Stimulated activated CD4-positive, alpha-beta T cell treated with anti-CD3 and anti-CD28 coated beads, Interleukin-12 subunit alpha, Interleukin-12 subunit beta, amount 100 ng/mL, for 24 hours (primary cell): ENCODE measurements at regions not wholly inside any gene's neighbourhood (a gene's known extent, or its start where the extent isn't known, plus 50 kb on each side); places are given as distances from the start of the nearest gene placed in this dataset.
"Not testable (repeated sequence)": the region's sequence is repeated elsewhere in the genome, so short reads cannot be mapped to it uniquely, and the experiment has no call there.

Experiments
- DNase-seq, 2 experiments: peaks; one replicate each; pipeline ENCODE4 v3.0.0-alpha.2; 2020; ENCODE audit warnings: low read depth in 2 of 2

GRCh38 chr5:116961021-116961420 is 386.4 kb upstream of the SEMA6A start:
- no peak for DNase-seq

GRCh38 chr5:116959843-116960242 is 385.2 kb upstream of the SEMA6A start:
- DNase-seq: no peak

- DNase-seq: no peak
These were observed 378.8 kb upstream of the SEMA6A start for GRCh38 chr5:116953251-116953930.

GRCh38 chr5:116951219-116951618 is 376.6 kb upstream of the SEMA6A start:
- no peak for DNase-seq

- DNase-seq: peak; percentile 4 to 61
These were observed 373.3 kb upstream of the SEMA6A start for GRCh38 chr5:116947691-116948528.

- DNase-seq: not testable (repeated sequence)
These were observed 371.2 kb upstream of the SEMA6A start for GRCh38 chr5:116945613-116946382.

GRCh38 chr5:116944183-116944582 is 369.6 kb upstream of the SEMA6A start:
- no peak for DNase-seq

- no peak for DNase-seq
These were observed 368.0 kb upstream of the SEMA6A start for GRCh38 chr5:116942622-116943021.

GRCh38 chr5:116939641-116940040 is 365.0 kb upstream of the SEMA6A start:
- DNase-seq: no peak

- DNase-seq: no peak
These were observed 363.9 kb upstream of the SEMA6A start for GRCh38 chr5:116938488-116938887.

GRCh38 chr5:116935561-116936162 is 361.0 kb upstream of the SEMA6A start:
- DNase-seq: no peak

GRCh38 chr5:116930616-116931015 is 356.0 kb upstream of the SEMA6A start:
- DNase-seq: no peak

GRCh38 chr5:116923344-116923743 is 348.7 kb upstream of the SEMA6A start:
- DNase-seq: no peak

- no peak for DNase-seq
These were observed 347.9 kb upstream of the SEMA6A start for GRCh38 chr5:116922532-116922931.

- DNase-seq: no peak
These were observed 340.4 kb upstream of the SEMA6A start for GRCh38 chr5:116914869-116915504.

- DNase-seq: no peak
These were observed 337.6 kb upstream of the SEMA6A start for GRCh38 chr5:116912221-116912620.

GRCh38 chr5:116911074-116911473 is 336.5 kb upstream of the SEMA6A start:
- no peak for DNase-seq

GRCh38 chr5:116908537-116908936 is 333.9 kb upstream of the SEMA6A start:
- DNase-seq: no peak

- DNase-seq: no peak
These were observed 331.3 kb upstream of the SEMA6A start for GRCh38 chr5:116905885-116906284.

GRCh38 chr5:116900793-116901192 is 326.2 kb upstream of the SEMA6A start:
- no peak for DNase-seq

GRCh38 chr5:116898917-116899316 is 324.3 kb upstream of the SEMA6A start:
- no peak for DNase-seq

- no peak for DNase-seq
These were observed 322.7 kb upstream of the SEMA6A start for GRCh38 chr5:116897291-116897690.
